ENCODE measurements at regions not wholly inside any gene's neighbourhood (a gene's known extent, or its start where the extent isn't known, plus 50 kb on each side); places are given as distances from the start of the nearest gene placed in this dataset.

DNA sequence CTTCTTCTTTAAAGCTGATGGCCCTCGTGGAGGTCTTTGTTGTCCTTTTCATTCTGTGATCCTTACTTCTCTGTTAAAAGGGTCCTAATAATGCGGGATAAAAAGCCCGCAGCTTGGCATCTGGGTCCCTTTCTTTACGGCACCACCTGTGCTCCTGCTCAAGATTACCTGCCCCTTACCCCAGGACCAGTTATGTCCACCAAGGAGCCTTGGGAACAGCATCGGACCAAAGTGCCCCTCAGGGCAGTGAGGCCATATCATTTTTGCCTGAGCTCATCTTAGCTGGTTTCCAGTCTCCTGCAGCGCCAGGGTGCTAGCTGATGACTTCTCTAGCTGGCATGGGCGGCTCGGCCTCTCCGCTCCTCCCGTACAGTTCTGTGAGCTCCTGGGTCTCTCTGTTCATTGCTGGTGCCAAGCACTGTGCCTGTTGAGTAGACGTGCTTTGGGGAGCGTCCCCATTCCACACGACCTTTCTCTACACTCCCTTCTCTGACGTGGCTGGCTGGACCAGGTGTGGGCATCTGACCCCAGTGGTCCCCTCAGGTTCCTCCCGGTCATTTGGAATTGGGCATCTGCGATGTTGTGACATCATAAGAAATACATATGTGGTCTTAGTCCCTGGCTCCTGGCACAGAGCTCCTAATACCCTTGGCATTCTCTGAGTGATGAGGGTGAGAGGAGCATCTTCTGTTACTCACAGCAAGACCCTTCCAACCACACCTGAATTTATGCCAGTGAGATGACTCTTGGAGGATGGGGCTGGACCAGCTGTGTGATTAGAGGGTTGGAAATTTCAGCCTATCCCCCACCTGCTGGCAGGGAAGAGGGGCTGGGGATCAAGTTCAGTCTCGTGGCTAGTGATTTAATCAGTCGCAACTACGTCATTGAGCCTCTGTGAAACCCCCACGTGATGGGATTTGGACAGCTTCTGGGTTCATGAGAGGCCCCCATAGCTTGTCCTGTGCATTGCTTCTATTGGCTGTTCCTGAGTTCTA is 134.2 kb upstream of the HS6ST1 start:
- TF ChIP-seq, protein P1, sequence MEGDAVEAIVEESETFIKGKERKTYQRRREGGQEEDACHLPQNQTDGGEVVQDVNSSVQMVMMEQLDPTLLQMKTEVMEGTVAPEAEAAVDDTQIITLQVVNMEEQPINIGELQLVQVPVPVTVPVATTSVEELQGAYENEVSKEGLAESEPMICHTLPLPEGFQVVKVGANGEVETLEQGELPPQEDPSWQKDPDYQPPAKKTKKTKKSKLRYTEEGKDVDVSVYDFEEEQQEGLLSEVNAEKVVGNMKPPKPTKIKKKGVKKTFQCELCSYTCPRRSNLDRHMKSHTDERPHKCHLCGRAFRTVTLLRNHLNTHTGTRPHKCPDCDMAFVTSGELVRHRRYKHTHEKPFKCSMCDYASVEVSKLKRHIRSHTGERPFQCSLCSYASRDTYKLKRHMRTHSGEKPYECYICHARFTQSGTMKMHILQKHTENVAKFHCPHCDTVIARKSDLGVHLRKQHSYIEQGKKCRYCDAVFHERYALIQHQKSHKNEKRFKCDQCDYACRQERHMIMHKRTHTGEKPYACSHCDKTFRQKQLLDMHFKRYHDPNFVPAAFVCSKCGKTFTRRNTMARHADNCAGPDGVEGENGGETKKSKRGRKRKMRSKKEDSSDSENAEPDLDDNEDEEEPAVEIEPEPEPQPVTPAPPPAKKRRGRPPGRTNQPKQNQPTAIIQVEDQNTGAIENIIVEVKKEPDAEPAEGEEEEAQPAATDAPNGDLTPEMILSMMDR (IDR thresholded peaks at IDR 0.05): no peak
- Histone ChIP-seq H3K27ac (no peak overlapping the region), H3K4me1 (no peaks in the 10 kb centered on the region), H3K9me3 (no peaks in the 10 kb centered on the region), H3K36me3 (no peaks in the 10 kb centered on the region), H3K27me3 (no peaks in the 10 kb centered on the region), H3K4me3 (no peak overlapping the region)
- ATAC-seq (no peak), DNase-seq (peak in 1 of 4 donors; percentile 48)
- intact Hi-C loops (cut with DNase I): no loop called here

DNA sequence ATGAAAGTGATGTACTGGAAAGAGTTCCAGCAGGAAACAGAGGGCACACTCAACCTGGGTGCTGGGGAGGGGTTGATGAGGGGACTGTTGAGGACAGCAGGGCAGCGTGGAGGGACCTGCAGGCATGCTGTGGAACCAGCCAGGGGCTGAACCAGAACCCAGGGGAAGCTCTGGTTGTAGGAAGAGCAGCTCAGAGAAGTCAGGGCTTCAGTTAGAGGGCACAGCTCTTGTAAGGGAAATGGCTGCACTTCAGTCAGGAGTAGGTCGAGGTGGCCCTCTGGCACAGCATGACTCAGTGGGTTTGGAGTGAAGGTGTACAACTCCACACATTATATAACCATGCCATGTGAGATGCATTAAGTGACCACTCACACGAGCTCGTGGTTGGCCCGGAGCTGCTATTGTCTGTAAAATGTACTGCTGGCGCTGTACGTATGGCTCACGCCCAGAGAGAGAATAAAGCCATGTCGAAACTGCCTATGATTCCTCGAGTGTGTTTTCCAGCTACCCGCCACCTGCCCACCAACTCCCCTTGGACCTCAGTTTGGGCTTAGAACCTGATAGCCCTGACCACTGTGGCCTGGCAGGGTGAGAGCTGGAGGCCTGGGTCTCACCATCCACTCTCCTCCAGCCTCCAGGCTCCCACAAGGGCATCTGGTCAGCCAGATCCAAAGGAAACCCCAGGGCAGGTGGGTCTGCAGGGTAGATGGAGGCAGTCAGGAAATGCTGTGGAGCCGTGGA is 136.5 kb upstream of the HS6ST1 start:
- no peak for ATAC-seq
- Histone ChIP-seq H3K9me3 (no peaks in the 10 kb centered on the region), H3K27me3 (no peaks in the 10 kb centered on the region), H3K4me3 (no peak overlapping the region), H3K4me1 (no peaks in the 10 kb centered on the region), H3K27ac (no peak overlapping the region), H3K36me3 (no peaks in the 10 kb centered on the region)
- TF ChIP-seq, protein P1 (IDR thresholded peaks at IDR 0.05): no peak
- intact Hi-C loops (cut with DNase I): no loop called here
- no peak for DNase-seq

DNA sequence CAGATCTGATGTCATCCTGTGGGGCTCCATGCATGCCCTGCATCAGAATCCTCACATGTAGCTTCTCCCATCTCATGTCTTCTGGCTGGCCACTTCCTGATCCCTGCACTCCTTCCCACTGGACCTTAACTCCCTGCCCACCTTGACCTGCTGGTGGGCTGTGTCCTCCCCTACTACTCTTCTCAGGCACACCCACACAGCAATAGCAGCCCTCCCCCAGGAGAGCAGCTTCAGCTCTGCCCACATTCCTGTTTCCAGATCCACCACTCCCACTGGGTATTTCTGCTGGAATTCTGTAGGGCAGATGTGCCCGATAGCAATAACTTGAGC is 137.0 kb upstream of the HS6ST1 start:
- ATAC-seq: no peak
- H3K4me1 ChIP-seq: no peaks in the 10 kb centered on the region
- DNase-seq: no peak
- H3K27ac ChIP-seq: no peak overlapping the region
- TF ChIP-seq, protein P1 (IDR thresholded peaks at IDR 0.05): no peak
- no peak overlapping the region for H3K4me3 ChIP-seq
- H3K9me3 ChIP-seq: no peaks in the 10 kb centered on the region
- H3K36me3 ChIP-seq: no peaks in the 10 kb centered on the region
- no peaks in the 10 kb centered on the region for H3K27me3 ChIP-seq
- intact Hi-C loops (cut with DNase I): no loop called here

DNA sequence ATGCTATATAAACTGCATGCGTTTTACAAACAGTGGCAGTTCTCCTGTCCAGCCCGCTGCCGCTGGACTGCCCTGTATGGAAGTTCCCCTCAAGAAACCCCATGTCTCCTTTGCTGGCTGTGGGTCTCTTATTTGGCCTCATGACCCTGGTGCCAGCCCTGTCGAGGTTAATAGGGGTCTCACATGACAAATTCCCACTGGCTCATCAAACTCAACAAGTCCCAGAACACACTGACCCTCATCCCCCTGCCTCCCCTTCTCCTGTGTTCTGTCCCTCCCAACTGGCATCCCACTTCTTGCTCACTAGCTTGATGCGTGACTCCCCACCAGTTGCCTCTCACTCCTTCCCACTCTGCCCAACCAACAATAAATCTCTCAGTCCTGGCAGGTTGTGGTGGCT is 137.6 kb upstream of the HS6ST1 start:
- Histone ChIP-seq H3K36me3 (no peaks in the 10 kb centered on the region), H3K9me3 (no peaks in the 10 kb centered on the region), H3K27me3 (no peaks in the 10 kb centered on the region), H3K4me1 (no peaks in the 10 kb centered on the region), H3K4me3 (no peak overlapping the region), H3K27ac (no peak overlapping the region)
- DNase-seq: no peak
- TF ChIP-seq, protein P1 (IDR thresholded peaks at IDR 0.05): no peak
- ATAC-seq: no peak
- intact Hi-C loops (cut with DNase I): no loop called here

DNA sequence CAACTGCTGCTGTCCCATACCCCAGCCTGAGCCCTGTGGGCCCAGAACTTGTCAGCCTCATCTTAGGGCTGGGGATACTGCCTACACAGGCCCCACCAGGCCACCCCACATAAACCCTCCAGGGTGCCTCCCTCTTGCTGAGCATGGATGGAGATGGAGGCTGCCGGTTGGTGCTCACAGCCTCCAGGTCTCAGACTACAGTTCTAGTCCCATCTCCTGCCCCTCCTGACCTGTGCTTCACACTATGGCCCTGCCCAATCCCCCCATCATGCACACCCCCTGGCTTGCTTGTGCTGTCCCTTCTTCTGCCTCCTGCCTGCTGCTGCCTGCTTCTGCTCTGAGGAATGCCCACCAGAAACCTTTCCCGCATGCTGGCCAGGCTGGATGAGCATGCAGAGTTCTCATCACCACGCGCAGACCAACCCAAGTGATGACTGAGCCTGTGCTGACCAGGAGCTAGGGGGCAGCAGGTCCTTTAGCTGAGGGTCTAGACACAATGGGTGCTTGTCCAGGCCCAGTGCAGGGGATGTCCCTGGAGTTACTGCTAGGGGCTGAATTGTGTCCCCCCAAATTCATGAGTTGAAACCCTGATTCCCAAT is 138.4 kb upstream of the HS6ST1 start:
- H3K36me3 ChIP-seq: no peaks in the 10 kb centered on the region
- intact Hi-C loops (cut with DNase I): no loop called here
- DNase-seq: no peak
- H3K9me3 ChIP-seq: no peaks in the 10 kb centered on the region
- H3K4me3 ChIP-seq: no peak overlapping the region
- no peak for ATAC-seq
- no peak overlapping the region for H3K27ac ChIP-seq
- H3K27me3 ChIP-seq: no peaks in the 10 kb centered on the region
- H3K4me1 ChIP-seq: no peaks in the 10 kb centered on the region
- TF ChIP-seq, protein P1 (IDR thresholded peaks at IDR 0.05): no peak
